ENCODE measurements at regions not wholly inside any gene's neighbourhood (a gene's known extent, or its start where the extent isn't known, plus 50 kb on each side); places are given as distances from the start of the nearest gene placed in this dataset.

- ChIA-PET POLR2A (no interaction called here), CTCF (no interaction called here), RAD21 (ENCODE audit: low non-redundant PET in 1 of 2, low total read pairs in 2 of 2, uncharacterized antibody in 2 of 2, unreplicated experiment in 2 of 2) (no interaction called here)
- intact Hi-C loops (cut with micrococcal nuclease): no loop called here
- peaks cover 0 to 4% of the 10 kb centered on the region in 2 experiments; a peak in 2 of 4 replicates for H3K9me3 ChIP-seq (ENCODE audit: control insufficient read depth in 1 of 2, insufficient read depth in 1 of 2, low read depth in 1 of 2, low read length in 2 of 2)
- no peaks in the 10 kb centered on the region for H3K27me3 ChIP-seq (ENCODE audit: insufficient read depth, low read length)
- no TSS peak for BruUV-seq (replicated peaks)
- no peak overlapping the region for H3K9ac ChIP-seq (ENCODE audit: low read length)
- H3K36me3 ChIP-seq (ENCODE audit: control insufficient read depth in 1 of 2, insufficient read depth in 2 of 2, low read length in 2 of 2): no peaks in the 10 kb centered on the region
- ATAC-seq (no peak), DNase-seq (ENCODE audit: low read depth, low spot score) (no peak)
- no peak overlapping the region for H2AFZ ChIP-seq (ENCODE audit: low read depth, low read length, poor library complexity, severe bottlenecking)
- TF ChIP-seq EZH2phosphoT487 (IDR thresholded peaks at IDR 0.05; ENCODE audit: borderline replicate concordance) (no peak), ATF3 (IDR thresholded peaks at IDR 0.05) (no peak), CBX3 (IDR thresholded peaks at IDR 0.05; ENCODE audit: low read depth) (no peak), TCF7L2 (IDR thresholded peaks at IDR 0.05; ENCODE audit: borderline replicate concordance, extremely low read depth, insufficient read depth, insufficient read length) (no peak), EZH2 (IDR thresholded peaks at IDR 0.05) (no peak), JUND (IDR thresholded peaks at IDR 0.05) (no peak), SIN3A (IDR thresholded peaks at IDR 0.05; ENCODE audit: low read depth) (no peak), CTCF (IDR thresholded peaks at IDR 0.05 in 2 of 3, conservative IDR thresholded peaks at IDR 0.05 in 1 of 3; ENCODE audit: borderline replicate concordance in 1 of 3, insufficient read depth in 1 of 3, low read depth in 2 of 3, low read length in 2 of 3) (no peak), ZNF274 (IDR thresholded peaks at IDR 0.05; ENCODE audit: low read depth, low read length) (no peak), ZBTB33 (IDR thresholded peaks at IDR 0.05; ENCODE audit: extremely low read depth, insufficient replicate concordance, low read length) (no peak), SRF (IDR thresholded peaks at IDR 0.05; ENCODE audit: low read depth) (no peak), RAD21 (IDR thresholded peaks at IDR 0.05; ENCODE audit: low read depth) (no peak), CEBPB (IDR thresholded peaks at IDR 0.05; ENCODE audit: low read depth) (no peak), REST (IDR thresholded peaks at IDR 0.05; ENCODE audit: low read depth) (no peak), ZFX (IDR thresholded peaks at IDR 0.05) (no peak), ELF1 (IDR thresholded peaks at IDR 0.05; ENCODE audit: borderline replicate concordance, low read depth) (no peak)
- no peaks in the 10 kb centered on the region for H3K4me1 ChIP-seq (ENCODE audit: control insufficient read depth in 1 of 2, insufficient read depth in 2 of 2, low read length in 2 of 2)
- no peaks in the 10 kb centered on the region for H4K20me1 ChIP-seq (ENCODE audit: insufficient read depth)
- H3K79me2 ChIP-seq (ENCODE audit: insufficient read depth, low read length): no peaks in the 10 kb centered on the region
- H3K4me2 ChIP-seq (ENCODE audit: low read length): no peak overlapping the region
- no peak overlapping the region for H3K27ac ChIP-seq (ENCODE audit: low read depth, low read length)
- H3K9me2 ChIP-seq (ENCODE audit: insufficient read depth): no peaks in the 10 kb centered on the region
- no peak overlapping the region for H3K4me3 ChIP-seq (replicated peaks in 1 of 2; ENCODE audit: low read depth in 1 of 2, low read length in 2 of 2)
These were observed 296.1 kb upstream of the FZD8 start for GRCh38 chr10:35938160-35938559.
